Parathyroid adenoma (tissue), 2 donors: ENCODE measurements at regions not wholly inside any gene's neighbourhood (a gene's known extent, or its start where the extent isn't known, plus 50 kb on each side); places are given as distances from the start of the nearest gene placed in this dataset.
"Not testable (repeated sequence)": the region's sequence is repeated elsewhere in the genome, so short reads cannot be mapped to it uniquely, and the experiment has no call there.

ENCODE experiments used
- H2AFZ ChIP-seq: fragments of 300-600 bp; sonication (generic); one replicate; pipeline ENCODE4 v1.7.0; 2017; ENCODE audit warnings: antibody characterized with exemption, mild to moderate bottlenecking
- H3K27ac ChIP-seq: fragments of 300-600 bp; sonication (generic); one replicate; pipeline ENCODE4 v1.7.0; 2017
- H3K27me3 ChIP-seq: fragments of 300-600 bp; sonication (generic); one replicate; pipeline ENCODE4 v1.7.0; 2017; ENCODE audit warnings: low read length; ENCODE audit not compliant: control insufficient read depth, insufficient read depth
- H3K36me3 ChIP-seq: fragments of 300-600 bp; sonication (generic); one replicate; pipeline ENCODE4 v1.7.0; 2017; ENCODE audit warnings: low read length; ENCODE audit not compliant: control insufficient read depth, insufficient read depth
- H3K4me1 ChIP-seq: fragments of 300-600 bp; sonication (generic); one replicate; pipeline ENCODE4 v1.7.0; 2017; ENCODE audit warnings: control low read depth
- H3K4me2 ChIP-seq: fragments of 300-600 bp; sonication (generic); one replicate; pipeline ENCODE4 v1.7.0; 2017; ENCODE audit warnings: low read length
- H3K4me3 ChIP-seq: fragments of 300-600 bp; sonication (generic); one replicate; pipeline ENCODE4 v1.7.0; 2017; ENCODE audit warnings: low read depth, low read length
- H3K79me2 ChIP-seq: fragments of 300-600 bp; sonication (generic); one replicate; pipeline ENCODE4 v1.7.0; 2017; ENCODE audit warnings: control low read depth
- H3K9ac ChIP-seq: fragments of 300-600 bp; sonication (generic); one replicate; pipeline ENCODE4 v1.7.0; 2017; ENCODE audit warnings: mild to moderate bottlenecking
- H3K9me3 ChIP-seq: fragments of 300-600 bp; sonication (generic); one replicate; pipeline ENCODE4 v1.7.0; 2017; ENCODE audit warnings: low read length; ENCODE audit not compliant: control insufficient read depth
- TF ChIP-seq, protein P1 (sequence below): fragments of 300-600 bp; sonication (generic); IDR thresholded peaks from one replicate; pipeline ENCODE4 v1.7.0; 2017; ENCODE audit warnings: antibody characterized with exemption, mild to moderate bottlenecking
- donor health status: primary hyperparathyroidism.

DNA sequence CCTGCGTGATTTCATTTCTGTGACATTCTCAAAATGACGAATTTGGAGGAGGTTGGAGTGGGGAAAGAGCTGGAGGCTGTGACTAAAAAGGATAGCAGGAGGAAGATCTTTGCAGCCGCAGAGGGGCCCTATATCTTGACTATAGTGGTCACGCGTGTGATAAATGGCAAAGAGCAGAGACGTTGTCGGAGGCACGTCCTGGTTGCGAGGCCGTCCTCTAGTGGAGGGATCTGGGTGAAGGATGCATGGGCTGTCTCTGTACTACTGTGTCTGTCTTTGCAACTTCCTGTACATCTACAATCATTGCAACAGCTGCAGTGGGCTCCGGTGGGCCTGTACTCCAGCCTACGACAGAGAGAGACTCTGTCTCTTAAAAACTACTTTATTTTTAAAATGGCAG, 76.6 kb downstream of the YTHDF1 start:
- Histone ChIP-seq H2AFZ (no peak overlapping the region), H3K4me2 (no peak overlapping the region), H3K4me1 (no peaks in the 10 kb centered on the region), H3K79me2 (no peaks in the 10 kb centered on the region), H3K27me3 (no peaks in the 10 kb centered on the region), H3K4me3 (no peak overlapping the region), H3K9ac (no peak overlapping the region), H3K36me3 (no peaks in the 10 kb centered on the region), H3K9me3 (no peaks in the 10 kb centered on the region), H3K27ac (no peak overlapping the region)
- TF ChIP-seq, protein P1, sequence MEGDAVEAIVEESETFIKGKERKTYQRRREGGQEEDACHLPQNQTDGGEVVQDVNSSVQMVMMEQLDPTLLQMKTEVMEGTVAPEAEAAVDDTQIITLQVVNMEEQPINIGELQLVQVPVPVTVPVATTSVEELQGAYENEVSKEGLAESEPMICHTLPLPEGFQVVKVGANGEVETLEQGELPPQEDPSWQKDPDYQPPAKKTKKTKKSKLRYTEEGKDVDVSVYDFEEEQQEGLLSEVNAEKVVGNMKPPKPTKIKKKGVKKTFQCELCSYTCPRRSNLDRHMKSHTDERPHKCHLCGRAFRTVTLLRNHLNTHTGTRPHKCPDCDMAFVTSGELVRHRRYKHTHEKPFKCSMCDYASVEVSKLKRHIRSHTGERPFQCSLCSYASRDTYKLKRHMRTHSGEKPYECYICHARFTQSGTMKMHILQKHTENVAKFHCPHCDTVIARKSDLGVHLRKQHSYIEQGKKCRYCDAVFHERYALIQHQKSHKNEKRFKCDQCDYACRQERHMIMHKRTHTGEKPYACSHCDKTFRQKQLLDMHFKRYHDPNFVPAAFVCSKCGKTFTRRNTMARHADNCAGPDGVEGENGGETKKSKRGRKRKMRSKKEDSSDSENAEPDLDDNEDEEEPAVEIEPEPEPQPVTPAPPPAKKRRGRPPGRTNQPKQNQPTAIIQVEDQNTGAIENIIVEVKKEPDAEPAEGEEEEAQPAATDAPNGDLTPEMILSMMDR = no peak

DNA sequence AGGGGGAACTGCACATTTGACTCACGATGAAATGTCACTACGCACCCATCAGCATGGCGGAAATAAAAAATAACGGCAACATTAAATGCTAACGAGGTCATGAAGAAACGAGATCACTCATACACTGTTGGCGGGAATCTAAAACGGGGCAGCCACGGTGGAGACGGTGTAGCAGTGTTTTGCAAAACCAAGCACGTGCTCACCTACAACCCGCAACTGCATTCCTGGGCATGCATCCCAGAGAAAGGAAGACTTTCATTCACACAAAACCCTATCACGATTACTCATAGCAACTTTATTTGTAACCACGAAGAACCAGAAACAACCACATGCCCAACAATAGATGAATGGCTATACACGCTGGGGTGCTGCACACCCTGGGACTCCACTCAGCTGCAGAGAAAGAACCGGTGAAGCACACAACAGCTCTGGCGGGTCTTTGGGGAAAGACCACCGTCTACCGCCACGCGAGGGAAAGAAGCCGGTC, 77.0 kb downstream of the YTHDF1 start:
- Histone ChIP-seq H3K79me2 (no peaks in the 10 kb centered on the region), H3K9me3 (no peaks in the 10 kb centered on the region), H3K4me3 (no peak overlapping the region), H3K4me1 (no peaks in the 10 kb centered on the region), H3K9ac (no peak overlapping the region), H3K36me3 (no peaks in the 10 kb centered on the region), H3K27ac (no peak overlapping the region), H3K4me2 (no peak overlapping the region), H2AFZ (no peak overlapping the region), H3K27me3 (no peaks in the 10 kb centered on the region)
- TF ChIP-seq, protein P1 = no peak

DNA sequence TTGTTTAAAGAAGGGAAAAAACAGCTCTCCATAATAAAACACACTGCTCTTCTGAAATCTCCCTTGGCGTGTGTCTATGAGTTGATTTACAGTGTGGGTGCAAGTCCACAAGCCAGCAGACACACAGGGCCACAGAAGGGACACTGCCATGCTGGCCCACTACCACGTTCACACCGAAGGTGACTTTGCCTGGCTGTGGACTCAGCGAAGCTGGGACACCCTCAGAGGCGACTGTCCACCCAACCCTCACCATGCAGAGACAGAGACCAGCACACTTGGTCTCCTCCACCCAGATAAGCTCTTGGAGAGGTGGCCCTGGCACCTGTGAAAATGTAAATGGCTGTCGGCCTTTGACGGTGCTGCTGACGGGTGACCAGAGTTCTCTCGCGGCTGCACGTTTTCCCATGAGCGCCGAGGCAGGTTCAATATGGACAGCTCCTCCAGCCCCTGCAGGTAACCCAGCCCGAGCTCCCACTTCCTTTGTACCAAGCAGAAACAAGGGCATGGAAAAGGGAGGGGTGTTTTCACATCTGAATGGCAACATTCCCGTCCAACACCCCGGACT, 78.0 kb downstream of the YTHDF1 start:
- no peak overlapping the region for H3K4me3 ChIP-seq
- H3K4me1 ChIP-seq = no peaks in the 10 kb centered on the region
- H3K36me3 ChIP-seq = no peaks in the 10 kb centered on the region
- H3K27ac ChIP-seq = no peak overlapping the region
- no peaks in the 10 kb centered on the region for H3K79me2 ChIP-seq
- H3K9ac ChIP-seq = no peak overlapping the region
- H3K4me2 ChIP-seq = no peak overlapping the region
- no peaks in the 10 kb centered on the region for H3K9me3 ChIP-seq
- no peak overlapping the region for H2AFZ ChIP-seq
- TF ChIP-seq, protein P1 = no peak
- no peaks in the 10 kb centered on the region for H3K27me3 ChIP-seq

DNA sequence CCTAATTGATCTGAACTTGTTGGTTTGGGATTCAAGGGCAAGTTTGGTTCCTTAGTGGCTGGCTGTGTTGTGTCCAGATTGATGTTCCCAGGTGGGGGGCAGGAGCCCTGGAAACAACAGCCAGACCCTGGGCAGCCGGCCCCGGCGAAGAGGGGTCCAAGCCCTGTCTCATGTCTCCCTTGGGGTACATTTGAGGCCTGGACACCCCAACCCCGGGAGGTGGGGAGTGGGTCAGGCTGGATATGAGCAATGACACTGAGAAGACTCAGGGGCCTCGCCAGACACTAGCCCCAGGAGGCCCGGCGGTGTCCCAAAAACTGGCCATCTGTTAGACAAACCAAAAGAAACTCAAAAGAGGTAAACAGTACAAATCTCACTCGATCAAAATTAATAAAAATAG, 79.6 kb downstream of the YTHDF1 start:
- Histone ChIP-seq H3K27ac (no peak overlapping the region), H3K79me2 (no peaks in the 10 kb centered on the region), H3K36me3 (no peaks in the 10 kb centered on the region), H3K27me3 (no peaks in the 10 kb centered on the region), H2AFZ (no peak overlapping the region), H3K4me3 (no peak overlapping the region), H3K9me3 (no peaks in the 10 kb centered on the region), H3K9ac (no peak overlapping the region), H3K4me1 (no peaks in the 10 kb centered on the region), H3K4me2 (no peak overlapping the region)
- TF ChIP-seq, protein P1 = no peak

- Histone ChIP-seq H3K27ac (no peak overlapping the region), H3K4me3 (no peak overlapping the region), H3K4me2 (no peak overlapping the region), H3K9me3 (no peaks in the 10 kb centered on the region), H2AFZ (no peak overlapping the region), H3K4me1 (no peaks in the 10 kb centered on the region), H3K79me2 (no peaks in the 10 kb centered on the region), H3K9ac (no peak overlapping the region), H3K36me3 (no peaks in the 10 kb centered on the region), H3K27me3 (no peaks in the 10 kb centered on the region)
- TF ChIP-seq, protein P1 = no peak
Measured at GRCh38 chr20:63135411-63135810, 80.5 kb downstream of the YTHDF1 start.

DNA sequence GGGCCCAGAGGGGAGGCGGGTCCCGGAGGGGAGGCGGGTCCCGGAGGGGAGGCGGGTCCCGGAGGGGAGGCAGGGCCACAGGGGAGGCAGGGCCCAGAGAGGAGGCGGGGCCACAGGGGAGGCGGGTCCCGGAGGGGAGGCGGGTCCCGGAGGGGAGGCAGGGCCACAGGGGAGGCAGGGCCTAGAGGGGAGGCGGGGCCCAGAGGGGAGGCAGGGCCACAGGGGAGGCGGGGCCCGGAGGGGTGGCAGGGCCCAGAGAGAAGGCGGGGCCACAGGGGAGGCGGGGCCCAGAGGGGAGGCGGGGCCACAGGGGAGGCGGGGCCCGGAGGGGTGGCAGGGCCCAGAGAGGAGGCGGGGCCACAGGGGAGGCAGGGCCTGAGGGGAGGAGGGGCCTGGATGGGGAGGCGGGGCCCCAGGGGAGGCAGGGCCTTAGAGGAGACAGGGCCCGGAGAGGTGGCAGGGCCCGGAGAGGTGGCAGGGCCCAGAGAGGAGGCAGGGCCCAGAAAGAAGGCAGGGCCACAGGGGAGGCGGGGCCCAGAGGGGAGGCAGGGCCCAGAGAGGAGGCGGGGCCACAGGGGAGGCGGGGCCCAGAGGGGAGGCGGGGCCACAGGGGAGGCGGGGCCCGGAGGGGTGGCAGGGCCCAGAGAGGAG, 81.1 kb downstream of the YTHDF1 start:
- not testable (repeated sequence) for H3K9ac ChIP-seq, H3K36me3 ChIP-seq, H3K9me3 ChIP-seq, H3K27me3 ChIP-seq, H2AFZ ChIP-seq, H3K27ac ChIP-seq, H3K4me3 ChIP-seq, H3K79me2 ChIP-seq, H3K4me2 ChIP-seq, H3K4me1 ChIP-seq
